Retina (tissue), 1 donor: ENCODE measurements at regions not wholly inside any gene's neighbourhood (a gene's known extent, or its start where the extent isn't known, plus 50 kb on each side); places are given as distances from the start of the nearest gene placed in this dataset.

Source experiments
- DNase-seq: peaks from one replicate; pipeline ENCODE4 v3.0.0-alpha.2; 2016

DNA sequence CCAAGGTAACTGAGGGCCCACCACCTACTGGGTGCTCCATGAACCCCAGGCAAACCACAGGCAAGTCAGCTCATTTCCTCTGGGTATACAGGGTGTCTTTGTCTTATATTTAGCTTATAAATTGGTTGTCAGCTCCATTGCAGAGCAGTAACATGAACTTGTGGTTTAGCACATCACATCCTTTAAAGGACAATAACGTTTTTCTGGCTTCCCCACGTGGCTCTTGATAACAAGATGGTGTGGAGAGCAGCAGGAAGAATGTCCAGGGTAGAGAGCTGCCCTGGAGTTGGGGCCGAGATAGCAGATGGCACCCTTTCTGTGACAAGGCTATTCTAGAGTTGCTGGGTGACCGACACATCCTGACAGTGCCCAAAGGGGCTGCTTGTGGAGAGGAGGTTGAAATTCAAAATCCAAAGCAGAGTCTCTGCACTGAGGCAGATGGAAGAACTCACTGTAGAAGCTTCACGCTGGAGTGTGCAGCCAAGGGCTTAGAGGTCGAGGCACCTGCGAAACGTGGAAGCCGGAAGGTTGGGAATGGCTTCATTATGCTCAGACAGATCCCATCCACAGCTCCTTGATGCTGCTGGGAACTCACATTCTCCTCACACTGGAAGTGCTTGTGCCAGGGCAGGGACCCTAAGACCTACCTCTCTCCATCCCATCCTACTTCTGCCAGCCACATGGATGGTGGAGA lies 133.0 kb upstream of the FRY start:
- no peak for DNase-seq

DNA sequence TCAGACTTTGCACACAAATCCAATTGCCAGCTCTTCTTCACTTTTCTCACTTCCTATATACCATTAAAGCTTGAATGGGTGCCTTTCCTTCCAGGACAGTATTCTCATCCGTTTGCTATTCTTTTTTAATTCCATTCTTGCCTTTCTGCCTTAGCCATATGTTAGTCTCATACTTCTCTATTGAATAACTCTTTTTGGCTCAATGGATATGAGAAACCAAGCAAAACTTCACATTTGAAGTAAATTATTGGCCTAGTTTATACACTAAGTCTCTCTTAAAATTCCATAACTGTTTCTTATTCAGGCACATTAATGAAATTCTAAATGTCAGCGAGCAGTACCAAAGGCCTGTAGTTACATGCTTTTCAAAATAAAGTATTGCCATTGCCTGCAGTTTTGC lies 129.6 kb upstream of the FRY start:
- no peak for DNase-seq

GRCh38 chr13:31903111-31903815 lies 128.3 kb upstream of the FRY start:
- no peak for DNase-seq

DNA sequence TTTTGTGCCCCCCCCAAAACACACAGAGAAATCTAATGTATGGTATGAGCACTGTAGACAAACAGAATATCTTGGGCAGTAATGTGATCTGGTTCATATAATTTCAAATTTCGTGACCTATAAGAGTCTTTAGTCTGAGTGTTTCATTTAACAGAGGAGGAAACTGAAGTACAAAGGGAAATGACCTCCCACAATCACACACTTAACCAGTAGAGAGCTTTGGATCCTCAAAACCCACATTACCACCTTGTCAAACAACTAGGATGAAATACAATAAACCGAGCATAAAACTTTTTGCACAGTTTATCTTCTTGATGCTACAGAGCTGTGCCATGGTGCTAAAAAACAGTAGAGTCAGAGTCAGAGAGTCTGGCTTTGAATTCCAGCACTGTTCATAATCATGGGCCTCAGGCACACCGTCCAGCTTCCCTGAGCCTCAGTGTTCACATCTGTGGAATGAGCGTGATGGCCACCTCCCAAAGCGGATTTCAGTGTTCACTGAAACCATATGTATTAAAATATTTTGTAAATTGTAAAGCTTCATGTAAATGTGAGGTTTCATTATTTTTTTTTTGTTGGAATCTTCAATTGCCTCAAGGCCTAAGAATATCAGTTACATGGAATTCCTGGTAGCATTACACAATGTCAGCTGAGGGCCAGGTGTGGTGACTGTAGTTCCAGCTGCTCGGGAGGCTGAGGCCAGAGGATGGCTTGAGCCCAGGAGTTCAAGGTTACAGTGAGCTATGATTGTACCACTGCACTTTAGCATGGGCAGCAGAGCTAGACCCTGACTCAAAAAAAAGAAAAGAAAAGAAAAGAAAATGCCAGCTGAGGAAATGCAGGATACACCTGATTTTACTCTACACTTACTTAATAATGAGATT lies 126.4 kb upstream of the FRY start:
- no peak for DNase-seq

GRCh38 chr13:31905961-31906360 lies 125.6 kb upstream of the FRY start:
- DNase-seq: no peak

DNA sequence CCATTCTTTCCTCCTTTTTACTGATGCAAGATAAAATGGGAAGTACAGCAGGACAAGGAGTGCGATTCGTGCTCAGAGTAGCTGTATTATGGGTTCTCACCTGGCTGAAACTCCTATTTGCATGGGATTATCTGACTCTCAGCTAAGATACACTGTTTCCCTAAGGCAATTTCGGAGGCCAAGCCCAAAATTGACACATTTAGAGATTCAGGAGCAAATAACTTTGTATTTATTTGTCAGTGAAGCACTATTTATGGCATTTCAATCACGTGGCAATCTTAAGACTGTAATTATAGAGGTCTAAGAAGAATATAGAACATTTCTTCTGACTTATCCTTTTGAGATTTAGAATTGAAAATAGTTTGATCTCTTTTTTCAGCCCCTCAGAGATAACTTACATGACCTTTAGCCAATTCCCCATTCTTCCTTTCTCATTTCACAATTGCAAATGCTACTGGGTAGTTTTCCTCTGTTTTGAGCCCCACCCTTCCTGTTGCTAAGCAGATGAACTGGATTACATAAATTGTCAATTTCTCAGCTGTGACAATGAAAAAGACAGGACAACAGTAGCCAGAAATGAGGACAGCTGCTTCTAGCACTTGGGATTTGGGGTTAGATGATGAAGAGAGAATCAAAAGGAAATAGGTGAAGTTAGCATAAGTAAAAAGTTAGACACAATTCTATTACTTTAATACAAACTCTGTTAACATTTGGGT lies 122.7 kb upstream of the FRY start:
- DNase-seq: no peak

DNA sequence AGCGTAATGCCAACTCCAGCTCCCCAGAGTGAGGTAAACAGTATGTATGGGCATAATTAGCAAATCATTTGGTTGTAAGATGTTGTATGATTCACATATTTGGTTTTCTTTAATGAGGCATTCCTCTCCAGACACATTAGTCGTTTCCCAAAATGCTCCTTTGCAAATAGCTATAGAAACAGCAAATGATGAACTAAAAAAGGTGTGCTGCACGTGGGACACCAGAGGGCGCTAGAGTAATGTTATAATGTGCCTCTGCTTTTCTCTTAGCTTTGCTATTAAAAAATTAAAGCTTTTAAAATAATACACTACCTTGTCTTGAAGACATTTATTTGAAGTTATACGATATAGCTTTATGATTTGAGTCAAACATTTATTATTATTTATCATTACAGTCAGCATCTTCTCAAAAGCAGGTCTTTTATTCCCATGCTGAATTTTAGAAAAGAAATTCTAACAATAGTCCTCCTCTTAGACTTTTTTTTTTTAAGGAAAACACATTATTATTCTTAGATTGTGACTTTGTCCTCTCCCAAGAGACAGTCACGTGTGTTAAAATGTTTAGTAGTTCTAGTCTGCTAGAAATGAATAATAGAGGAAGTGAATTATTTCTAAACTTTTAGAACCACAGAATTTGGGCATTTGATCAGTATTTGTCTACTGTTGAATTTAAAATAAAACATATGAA lies 121.6 kb upstream of the FRY start:
- no peak for DNase-seq

DNA sequence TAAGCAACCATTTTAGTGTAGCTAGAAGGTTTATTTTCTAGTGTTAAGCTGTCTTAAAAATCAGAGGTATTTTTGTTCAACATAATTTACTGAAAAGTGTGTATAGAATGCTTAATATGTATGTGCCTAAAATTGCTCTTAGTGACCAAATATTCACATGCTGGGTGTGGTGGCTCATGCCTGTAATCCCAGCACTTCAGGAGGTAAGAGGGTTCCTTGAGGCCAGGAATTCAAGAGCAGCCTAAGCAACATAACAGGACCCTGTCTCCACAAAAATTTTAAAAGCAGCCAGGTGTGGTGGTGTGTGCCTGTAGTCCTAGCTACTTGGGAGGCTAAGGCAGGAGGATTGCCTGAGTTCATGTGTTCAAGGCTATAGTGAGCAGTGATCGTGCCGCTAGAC lies 120.9 kb upstream of the FRY start:
- no peak for DNase-seq

GRCh38 chr13:31912647-31913401 lies 118.8 kb upstream of the FRY start:
- DNase-seq: no peak

DNA sequence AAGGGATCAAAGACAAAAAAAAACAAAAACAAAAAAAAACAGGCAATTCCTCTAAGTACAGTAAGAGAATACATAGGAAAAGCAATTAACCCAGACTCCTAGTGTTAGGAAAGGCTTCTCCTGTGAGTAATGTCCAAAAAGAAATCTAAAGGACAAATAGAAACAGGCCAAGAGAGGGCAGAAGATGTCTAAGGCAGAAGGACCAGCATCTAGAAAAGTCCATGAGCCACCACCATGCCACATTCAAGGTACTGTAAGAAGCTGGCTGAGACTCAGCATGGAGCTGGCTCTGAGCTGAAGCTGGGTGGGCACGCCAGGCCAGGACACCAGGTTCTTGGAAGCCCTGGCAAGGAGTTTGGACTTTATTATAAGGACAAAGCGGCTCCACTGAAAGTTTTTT lies 118.1 kb upstream of the FRY start:
- DNase-seq: no peak

DNA sequence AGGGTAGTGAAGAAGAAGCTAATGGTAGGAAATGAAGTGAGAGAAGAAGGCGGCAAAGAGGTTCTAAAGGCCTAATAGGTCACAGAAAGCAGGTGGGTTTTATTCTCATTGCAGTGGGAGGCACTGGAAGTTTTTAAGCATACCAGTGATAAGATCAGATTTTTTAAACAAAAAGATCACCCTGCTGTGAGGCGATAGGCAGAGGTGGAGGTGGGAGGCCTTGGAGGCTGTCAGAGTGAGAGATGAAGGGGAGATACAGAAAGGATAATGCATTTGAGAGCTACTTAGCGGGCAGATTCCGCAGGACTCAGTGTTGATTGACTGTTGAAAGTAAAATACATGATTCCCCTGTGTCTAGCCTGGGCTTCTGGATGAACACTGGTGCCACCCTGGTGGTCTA lies 116.7 kb upstream of the FRY start:
- no peak for DNase-seq

GRCh38 chr13:31918707-31919106 lies 112.9 kb upstream of the FRY start:
- DNase-seq: no peak

- no peak for DNase-seq
Measured at GRCh38 chr13:31919241-31919640, 112.3 kb upstream of the FRY start.

GRCh38 chr13:31919971-31920726 lies 111.4 kb upstream of the FRY start:
- DNase-seq: no peak

GRCh38 chr13:31920727-31921100 lies 110.9 kb upstream of the FRY start:
- no peak for DNase-seq

DNA sequence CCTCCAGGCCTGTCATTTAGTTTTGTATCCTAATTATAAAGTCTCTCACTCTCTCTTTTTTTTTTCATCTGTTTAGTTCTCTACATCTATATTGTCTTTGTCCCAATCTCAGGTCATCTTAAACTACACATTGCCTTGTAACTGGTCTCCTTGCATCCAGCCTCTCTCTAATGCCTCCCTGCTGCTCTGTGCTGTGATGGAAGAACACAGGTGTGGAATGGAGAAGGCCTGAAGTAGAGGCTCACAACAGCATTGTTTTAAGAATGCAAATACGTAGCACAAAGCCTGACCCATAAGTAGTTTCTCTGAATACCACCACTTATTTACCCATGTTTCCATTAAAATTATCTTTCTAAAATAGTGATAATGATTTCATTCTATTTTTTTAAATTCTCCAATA lies 108.8 kb upstream of the FRY start:
- no peak for DNase-seq

DNA sequence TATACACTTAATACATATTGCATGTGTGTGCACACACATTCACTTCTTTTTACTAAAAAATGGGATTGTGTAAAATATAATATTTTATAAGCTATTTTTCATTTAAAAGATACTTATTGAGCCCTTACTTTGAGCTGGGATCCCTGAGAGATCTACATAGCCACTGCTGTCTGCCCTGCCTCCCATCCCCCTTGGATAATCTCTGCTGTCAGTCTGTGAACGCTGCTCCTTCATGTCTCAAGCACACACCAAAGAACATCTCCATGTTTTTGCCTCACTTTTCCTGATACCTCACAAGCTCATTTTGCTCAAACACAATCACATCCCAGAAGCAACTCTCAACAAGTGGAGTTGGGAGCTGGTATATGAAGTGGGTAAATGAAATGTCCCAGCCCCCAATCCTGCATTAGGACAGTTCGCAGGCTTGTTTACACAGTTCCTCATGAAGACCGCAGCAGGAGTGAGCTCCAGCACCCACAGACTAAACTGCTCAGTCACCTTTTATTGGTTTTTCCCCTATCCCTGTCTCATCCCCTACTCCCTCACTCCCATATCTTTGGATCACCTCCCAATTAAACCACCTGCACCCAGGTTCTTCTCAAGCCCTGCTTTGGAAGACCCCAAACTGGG lies 108.3 kb upstream of the FRY start:
- no peak for DNase-seq

- no peak for DNase-seq
Measured at GRCh38 chr13:31925079-31925478, 106.5 kb upstream of the FRY start.

DNA sequence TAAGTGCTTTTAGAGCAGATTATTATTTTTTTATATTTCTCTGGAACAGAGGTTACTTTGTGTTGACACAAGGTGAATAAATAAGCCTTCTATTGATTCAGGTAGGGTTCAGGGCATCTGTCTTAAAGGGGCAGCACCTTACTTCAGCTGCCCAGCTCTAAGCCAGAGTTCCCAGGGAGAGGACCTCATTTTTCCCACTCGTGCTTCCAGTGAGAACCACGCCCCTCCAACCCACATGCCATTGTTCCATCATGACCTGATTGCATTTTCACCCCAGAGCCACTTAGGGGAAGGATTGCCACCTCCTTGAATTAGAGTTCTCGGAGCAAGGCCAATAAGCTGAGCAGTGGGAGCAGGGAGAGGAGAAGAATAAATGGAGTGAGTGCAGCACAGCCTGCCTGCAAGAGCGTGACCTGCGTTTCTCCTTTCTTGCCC lies 104.3 kb upstream of the FRY start:
- no peak for DNase-seq

GRCh38 chr13:31929031-31929770 lies 102.4 kb upstream of the FRY start:
- DNase-seq: no peak
